GM19043 (cell line): ENCODE measurements at regions not wholly inside any gene's neighbourhood (a gene's known extent, or its start where the extent isn't known, plus 50 kb on each side); places are given as distances from the start of the nearest gene placed in this dataset.

ENCODE experiments used
- ATAC-seq: cut with Tn5 transposase; IDR thresholded peaks from one replicate; pipeline ENCODE4 v1.9.1; 2021; ENCODE audit warnings: low read depth; ENCODE audit not compliant: unreplicated experiment

- ATAC-seq: no peak
Observed at GRCh38 chr18:75782826-75783225, 355.3 kb upstream of the SMIM21 start.

DNA sequence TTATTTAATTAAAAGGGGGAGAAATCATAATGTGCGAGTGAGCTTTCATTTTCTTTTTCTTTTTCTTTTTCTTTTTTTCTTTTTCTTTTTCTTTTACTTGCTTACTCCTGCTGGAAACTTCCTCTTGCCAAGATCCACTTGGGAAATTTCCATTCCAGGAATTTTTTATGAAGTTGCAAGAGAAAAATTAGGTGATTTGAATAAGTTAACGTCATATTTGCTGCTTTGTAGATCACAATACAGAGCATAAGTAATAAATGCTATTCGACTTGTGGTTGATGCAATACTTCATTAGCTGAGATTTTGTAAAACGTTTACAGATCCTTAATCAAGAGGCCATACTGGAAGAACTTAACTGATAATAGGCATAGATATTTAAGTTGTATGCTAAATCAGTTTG is 354.7 kb upstream of the SMIM21 start:
- ATAC-seq: no peak

GRCh38 chr18:75779910-75780309 is 352.4 kb upstream of the SMIM21 start:
- ATAC-seq: no peak

DNA sequence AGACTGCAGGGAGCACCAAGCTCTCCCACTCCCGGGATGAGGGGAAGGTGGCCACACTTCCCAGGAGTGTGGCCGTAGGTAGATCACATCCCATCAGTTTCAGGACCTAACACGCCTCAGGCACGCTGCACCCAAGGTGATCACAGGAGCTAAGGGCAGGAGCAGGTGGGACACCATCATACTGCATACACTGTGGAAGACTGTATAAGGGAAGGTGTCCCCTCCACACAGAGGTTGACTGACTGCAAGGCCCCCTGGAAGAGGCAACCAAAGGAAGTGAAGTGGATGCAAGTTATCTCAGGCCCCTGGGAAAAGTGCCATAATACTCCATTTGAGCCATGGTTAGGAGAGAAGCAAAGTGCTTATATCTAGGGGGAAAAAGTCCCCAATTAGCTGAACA is 351.9 kb upstream of the SMIM21 start:
- ATAC-seq: no peak

GRCh38 chr18:75777630-75778029 is 350.1 kb upstream of the SMIM21 start:
- no peak for ATAC-seq

DNA sequence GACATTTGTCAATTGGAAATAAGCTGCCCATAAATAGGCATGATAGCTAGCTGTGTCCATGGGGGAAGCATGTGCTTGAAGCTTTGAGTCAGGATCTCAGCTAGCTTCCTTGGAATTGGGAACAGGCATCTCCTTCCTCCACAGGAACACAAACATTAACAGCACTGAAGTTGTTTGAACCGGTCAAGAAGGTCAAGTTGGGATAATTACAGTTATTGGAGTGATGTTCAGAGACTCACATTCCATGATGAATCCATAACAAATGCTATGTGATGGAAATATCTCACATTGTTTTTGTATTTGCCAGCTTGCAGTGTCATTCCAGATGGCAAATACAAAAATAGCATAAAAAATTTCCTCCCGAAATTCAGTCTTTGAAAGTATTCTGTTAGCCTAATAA is 347.6 kb upstream of the SMIM21 start:
- ATAC-seq: no peak

DNA sequence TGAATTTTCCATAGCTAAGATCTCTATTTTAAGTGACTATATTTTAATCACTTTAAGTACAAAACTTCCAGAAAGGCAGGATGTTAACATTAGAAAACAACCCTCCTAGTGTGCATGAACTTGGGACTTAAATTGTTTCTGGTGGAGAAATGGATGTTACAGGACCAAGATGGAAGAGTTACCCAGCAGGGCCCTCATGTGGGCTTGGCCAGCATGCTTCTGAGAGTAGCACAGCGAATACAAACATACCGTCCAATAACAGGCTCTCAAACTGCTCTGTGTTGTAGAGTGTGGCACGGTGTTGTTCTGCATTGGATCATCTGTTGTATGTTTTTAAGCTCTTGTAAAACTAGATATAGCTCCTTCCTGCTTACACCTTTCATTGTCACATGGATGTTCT is 346.1 kb upstream of the SMIM21 start:
- ATAC-seq: no peak

GRCh38 chr18:75762758-75763157 is 335.3 kb upstream of the SMIM21 start:
- no peak for ATAC-seq

DNA sequence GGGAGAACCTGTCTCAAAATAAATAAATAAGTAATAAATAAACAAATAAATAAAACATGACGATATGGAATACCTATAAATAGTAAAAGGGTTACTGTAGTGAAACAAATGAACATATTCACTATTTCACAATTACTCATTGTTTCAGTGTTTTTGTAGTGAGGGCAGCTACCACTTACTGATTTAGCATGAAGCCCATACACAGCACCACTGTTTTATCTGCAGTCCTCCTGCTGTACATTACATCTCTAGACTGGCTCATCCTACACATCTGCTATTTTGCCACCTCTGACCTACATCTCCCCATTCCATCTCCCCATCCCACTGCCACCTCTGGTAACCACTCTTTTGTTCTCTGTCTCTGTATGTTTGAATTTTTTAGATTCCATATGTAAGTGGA is 332.7 kb upstream of the SMIM21 start:
- ATAC-seq: no peak

DNA sequence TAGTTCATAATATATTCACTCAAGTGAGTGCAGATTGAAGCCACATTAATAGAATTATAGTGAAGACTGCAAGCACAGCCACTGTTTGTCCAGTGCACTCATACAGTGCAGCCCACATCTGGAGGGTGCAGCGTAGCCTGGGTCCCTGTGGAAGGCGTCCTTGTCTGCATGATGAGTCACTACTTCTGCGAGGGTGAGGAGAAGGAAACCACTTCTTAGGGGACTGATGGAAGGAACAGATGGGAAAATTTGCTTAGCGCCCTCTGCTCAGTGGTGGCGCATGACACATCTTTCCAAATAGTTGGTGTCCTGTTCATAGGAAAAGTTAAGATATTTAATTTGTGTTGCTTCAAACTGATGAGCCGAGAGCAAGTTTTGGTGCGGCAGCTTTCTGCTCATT is 330.4 kb upstream of the SMIM21 start:
- no peak for ATAC-seq

DNA sequence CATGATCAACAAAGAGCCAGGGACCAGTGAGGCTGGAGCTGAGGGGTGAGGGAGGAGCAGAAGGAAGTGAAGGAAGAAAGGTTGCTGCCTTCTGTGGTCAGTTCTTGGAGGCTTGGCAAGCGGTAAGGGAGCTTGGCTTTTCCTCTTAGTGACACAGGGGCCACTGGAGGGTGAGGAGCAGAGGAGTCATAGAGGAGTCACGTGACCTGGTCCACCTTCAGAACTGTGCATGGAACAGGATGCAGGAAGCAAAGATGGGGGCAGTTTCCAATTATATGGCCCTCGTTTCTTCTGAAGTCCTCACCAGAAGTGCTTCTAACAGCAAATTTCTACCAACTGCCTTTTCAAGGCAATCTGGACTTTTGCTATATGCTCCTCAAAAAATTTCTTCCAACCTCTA is 326.9 kb upstream of the SMIM21 start:
- ATAC-seq: no peak

DNA sequence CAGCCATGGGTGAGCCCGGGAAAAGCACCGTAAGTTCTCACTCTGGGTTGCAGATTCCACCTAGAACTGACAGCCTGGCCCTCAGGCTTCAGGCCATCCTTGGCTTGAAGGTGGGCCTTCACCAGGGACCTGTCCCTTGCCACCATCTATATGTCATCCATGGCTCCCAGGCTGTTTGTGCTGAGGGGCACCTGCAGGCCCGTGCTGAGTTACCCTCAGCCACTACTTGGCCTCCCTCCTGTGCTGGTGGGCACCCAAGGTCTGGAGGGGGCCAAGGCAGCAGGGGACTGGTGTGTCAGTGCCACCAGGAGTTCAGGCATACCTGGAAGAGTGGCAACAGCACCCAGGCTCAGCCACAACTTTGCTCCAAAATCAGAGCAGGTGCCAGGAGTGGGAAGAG is 326.2 kb upstream of the SMIM21 start:
- no peak for ATAC-seq

DNA sequence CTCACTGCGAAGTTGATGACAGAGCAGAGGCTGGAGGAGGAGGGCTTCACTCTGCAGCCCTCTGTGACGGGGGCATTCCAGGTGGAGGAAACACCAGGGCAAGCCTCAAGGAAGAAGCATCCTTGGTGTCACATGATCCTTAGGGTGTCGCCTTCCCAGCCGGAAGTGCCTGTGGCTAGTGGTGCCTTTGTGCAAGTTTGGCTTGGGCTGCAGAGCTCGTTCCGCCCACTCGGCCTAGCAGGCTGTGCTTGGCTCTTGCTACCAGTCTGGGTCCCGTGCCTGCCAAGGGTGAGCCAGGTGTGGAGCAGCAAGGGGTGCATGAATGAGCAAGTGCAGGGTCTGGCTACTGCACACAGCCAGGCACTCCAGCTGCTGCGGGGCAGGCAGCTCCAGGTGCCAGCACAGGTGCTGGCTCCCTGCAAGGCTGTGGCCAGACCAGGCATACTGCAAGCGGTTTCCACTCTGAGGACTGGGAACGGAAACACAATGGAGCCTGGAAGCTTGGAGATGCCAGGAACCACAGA is 325.3 kb upstream of the SMIM21 start:
- ATAC-seq: no peak

DNA sequence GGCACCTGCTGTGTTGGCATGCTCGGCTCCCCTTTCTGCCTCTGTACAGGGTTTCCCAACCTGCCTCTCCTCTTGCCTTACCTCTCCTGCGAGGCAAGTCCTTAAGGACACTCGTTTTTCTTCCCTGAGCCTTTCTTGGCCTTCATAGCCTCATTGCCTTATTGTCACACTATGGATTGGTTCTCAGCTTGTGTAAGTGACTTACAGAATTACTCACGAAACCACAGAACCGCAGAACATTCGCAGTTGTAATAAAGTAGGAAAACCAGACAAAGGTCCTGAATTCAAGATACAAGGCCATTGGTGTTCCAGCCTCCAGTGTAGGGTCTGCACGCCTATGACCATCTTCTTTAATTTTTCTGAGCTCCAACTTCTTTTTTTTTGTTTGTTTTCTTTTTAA is 317.6 kb upstream of the SMIM21 start:
- no peak for ATAC-seq

DNA sequence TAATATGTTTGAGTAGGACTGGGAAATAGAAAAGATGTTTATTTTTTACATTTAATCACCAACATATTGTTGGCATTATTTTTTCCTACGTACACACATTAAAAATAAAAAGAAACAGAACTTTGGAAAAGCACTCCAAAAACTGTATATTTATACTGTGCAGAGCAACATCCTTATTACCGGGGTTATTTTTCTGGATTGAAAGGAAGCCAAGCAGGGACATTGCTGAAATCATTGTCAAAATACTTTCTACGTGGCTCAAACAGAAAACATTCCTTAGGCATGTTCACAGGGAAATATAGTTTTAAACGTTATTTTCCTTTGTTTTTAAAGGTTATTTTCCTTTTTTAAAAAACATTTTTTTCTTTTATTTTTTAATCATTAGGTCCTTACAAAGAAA is 315.0 kb upstream of the SMIM21 start:
- ATAC-seq: no peak

DNA sequence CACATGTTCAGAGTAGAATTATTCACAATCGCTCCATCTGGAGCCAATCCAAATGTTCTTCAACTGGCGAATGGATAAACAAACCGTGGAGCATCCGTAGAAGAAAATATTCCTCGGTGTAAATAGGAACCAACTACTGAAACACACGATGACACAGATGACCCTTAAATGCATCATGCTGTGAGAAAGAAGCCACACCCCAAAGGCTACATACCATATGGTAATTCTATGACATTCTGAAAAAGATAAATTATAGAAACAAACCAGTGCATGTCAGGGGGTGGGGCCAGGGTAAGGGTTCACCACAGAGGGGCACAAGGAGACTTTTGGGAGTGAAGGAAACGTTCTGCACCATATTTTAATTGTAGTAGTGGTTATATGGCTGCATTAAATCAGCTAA is 312.2 kb upstream of the SMIM21 start:
- no peak for ATAC-seq

- ATAC-seq: no peak
Observed at GRCh38 chr18:75735291-75735690, 307.8 kb upstream of the SMIM21 start.

GRCh38 chr18:75730249-75730648 is 302.7 kb upstream of the SMIM21 start:
- ATAC-seq: no peak

DNA sequence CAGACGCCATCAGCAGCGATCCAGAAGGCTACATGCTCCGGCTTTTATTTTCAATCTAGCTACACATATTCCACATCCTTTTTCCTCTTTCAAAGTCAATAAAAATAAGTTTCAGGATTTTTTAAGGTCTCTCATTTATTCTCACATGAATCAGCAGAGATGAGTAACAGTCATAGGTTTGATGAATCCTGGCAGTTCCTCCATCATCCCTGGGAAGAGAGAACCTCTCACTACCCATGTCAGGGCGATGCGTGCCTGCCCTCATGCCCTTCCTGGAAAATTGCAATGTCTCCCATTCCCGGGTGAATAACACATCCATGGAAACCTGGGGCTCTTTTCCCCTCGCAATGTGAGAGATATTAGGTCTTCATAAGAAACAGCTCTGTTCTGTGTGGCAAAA is 301.1 kb upstream of the SMIM21 start:
- no peak for ATAC-seq

DNA sequence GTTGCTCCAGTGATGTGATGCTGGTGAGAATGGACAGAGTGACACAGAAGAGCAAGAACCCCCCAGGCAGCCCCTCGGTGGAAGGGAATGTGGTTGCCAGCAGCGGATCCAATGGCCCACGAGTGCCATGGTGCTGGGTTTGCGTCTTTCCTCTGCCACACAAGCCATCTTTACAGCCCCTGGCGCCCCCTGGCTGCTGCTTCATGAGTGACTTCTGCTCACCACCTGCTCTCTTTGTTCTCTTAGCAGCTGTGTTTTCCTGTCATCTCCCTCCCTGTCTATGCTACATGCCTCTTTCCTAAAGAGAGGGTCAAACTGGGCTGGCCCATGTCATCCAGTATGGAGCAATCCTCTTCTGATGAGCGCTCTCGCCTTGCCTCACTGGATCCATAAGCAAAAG is 300.0 kb upstream of the SMIM21 start:
- no peak for ATAC-seq

- ATAC-seq: no peak
Observed at GRCh38 chr18:75723521-75724340, 296.2 kb upstream of the SMIM21 start.

DNA sequence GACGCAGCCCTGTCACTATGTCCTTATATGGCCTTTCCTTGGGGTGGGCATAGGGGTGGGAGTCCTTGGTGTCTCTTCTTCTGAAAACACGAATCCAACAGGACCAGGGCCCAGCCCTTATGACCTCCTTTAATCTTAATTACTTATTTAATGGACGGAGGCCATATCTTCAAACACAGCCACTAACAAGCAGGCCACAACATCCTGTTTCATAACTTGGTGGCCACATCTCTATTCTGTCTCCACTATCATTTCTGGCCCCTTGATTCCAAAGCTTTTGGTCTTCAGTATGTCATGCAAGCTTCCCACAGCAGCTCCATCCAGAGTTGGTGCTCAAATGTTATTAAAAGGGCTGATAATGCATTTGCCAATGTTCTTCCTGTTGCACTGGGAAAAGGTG is 287.3 kb upstream of the SMIM21 start:
- no peak for ATAC-seq
